OCI-LY1 (cell line): ENCODE measurements at regions not wholly inside any gene's neighbourhood (a gene's known extent, or its start where the extent isn't known, plus 50 kb on each side); places are given as distances from the start of the nearest gene placed in this dataset.

Experiments
- H2AFZ ChIP-seq: fragments of 200-600 bp; sonication (generic), shearing (Covaris generic); 2 replicates; pipeline ENCODE4 v1.6.0; 2014; ENCODE audit warnings: antibody characterized with exemption, mild to moderate bottlenecking, low read length
- H3F3A ChIP-seq: fragments of 200-600 bp; sonication (generic), shearing (Covaris generic); 2 replicates; pipeline ENCODE4 v1.6.0; 2014; ENCODE audit warnings: mild to moderate bottlenecking, antibody characterized with exemption, low read length, moderate library complexity; ENCODE audit not compliant: insufficient read depth
- H3K27ac ChIP-seq: fragments of 200-600 bp; sonication (generic); 2 replicates; pipeline ENCODE4 v1.5.1; 2014; ENCODE audit warnings: low read length, mixed run types, mild to moderate bottlenecking, low read depth; ENCODE audit not compliant: poor library complexity, severe bottlenecking
- H3K27me3 ChIP-seq: fragments of 200-600 bp; sonication (generic); 2 replicates; pipeline ENCODE4 v1.6.0; 2014; ENCODE audit warnings: antibody characterized with exemption, mild to moderate bottlenecking, low read length, moderate library complexity; ENCODE audit not compliant: insufficient read depth
- H3K36me3 ChIP-seq: fragments of 200-600 bp; sonication (generic); 2 replicates; pipeline ENCODE4 v1.6.1; 2014; ENCODE audit warnings: mild to moderate bottlenecking, antibody characterized with exemption, low read length, moderate library complexity, mixed read lengths; ENCODE audit not compliant: insufficient read depth
- H3K4me1 ChIP-seq: fragments of 200-600 bp; sonication (generic); 2 replicates; pipeline ENCODE4 v1.5.1; 2014; ENCODE audit warnings: mild to moderate bottlenecking, low read length, moderate library complexity; ENCODE audit not compliant: insufficient read depth, severe bottlenecking
- H3K4me2 ChIP-seq: fragments of 200-600 bp; sonication (generic), shearing (Covaris generic); 2 replicates; pipeline ENCODE4 v1.6.1; 2014; ENCODE audit warnings: low read length
- H3K4me3 ChIP-seq: fragments of 200-600 bp; sonication (generic); 2 replicates; pipeline ENCODE4 v1.5.1; 2014; ENCODE audit warnings: low read length, low read depth, mild to moderate bottlenecking, mixed read lengths; ENCODE audit not compliant: poor library complexity, severe bottlenecking
- H3K79me2 ChIP-seq: fragments of 200-600 bp; shearing (Covaris generic); 2 replicates; pipeline ENCODE4 v1.6.1; 2016; ENCODE audit warnings: mixed run types, low read length, mixed read lengths; ENCODE audit not compliant: insufficient read depth
- H3K9ac ChIP-seq: fragments of 200-600 bp; sonication (generic), shearing (Covaris generic); 2 replicates; pipeline ENCODE4 v1.6.1; 2014; ENCODE audit warnings: mild to moderate bottlenecking, low read length, mixed read lengths
- H3K9me2 ChIP-seq: fragments of 200-600 bp; sonication (generic), shearing (Covaris generic); 2 replicates; pipeline ENCODE4 v1.6.1; 2014; ENCODE audit warnings: low read depth, mild to moderate bottlenecking, low read length, mixed read lengths
- H3K9me3 ChIP-seq: fragments of 200-600 bp; shearing (Covaris generic); 2 replicates; pipeline ENCODE4 v1.6.1; 2014; ENCODE audit warnings: low read length, mixed read lengths
- H4K20me1 ChIP-seq: fragments of 200-600 bp; sonication (generic), shearing (Covaris generic); 2 replicates; pipeline ENCODE4 v1.6.0; 2016; ENCODE audit warnings: mild to moderate bottlenecking, low read length; ENCODE audit not compliant: insufficient read depth
- EZH2 ChIP-seq: fragments of 200-600 bp; sonication (generic), shearing (Covaris generic); IDR thresholded peaks from 2 replicates; pipeline ENCODE4 v1.8.0; 2017; ENCODE audit warnings: borderline replicate concordance, mixed run types, mild to moderate bottlenecking, antibody characterized with exemption, low read length, moderate library complexity, mixed read lengths
- TF ChIP-seq, protein P1 (sequence below): fragments of 200-600 bp; sonication (generic), shearing (Covaris generic); IDR thresholded peaks from 2 replicates; pipeline ENCODE4 v1.5.1; 2017; ENCODE audit warnings: mild to moderate bottlenecking, antibody characterized with exemption, low read length, moderate library complexity, mixed read lengths

- H2AFZ ChIP-seq = no peak overlapping the region
These were observed 579.1 kb downstream of the SLC16A7 start for GRCh38 chr12:60174941-60175340.

GRCh38 chr12:60176891-60177290, 581.1 kb downstream of the SLC16A7 start:
- no peaks in the 10 kb centered on the region for H3K4me1 ChIP-seq
- H3K27me3 ChIP-seq = no peaks in the 10 kb centered on the region
- H3K27ac ChIP-seq = no peak overlapping the region
- H3K4me2 ChIP-seq = no peak overlapping the region
- TF ChIP-seq EZH2 = no peak
- TF ChIP-seq, protein P1, sequence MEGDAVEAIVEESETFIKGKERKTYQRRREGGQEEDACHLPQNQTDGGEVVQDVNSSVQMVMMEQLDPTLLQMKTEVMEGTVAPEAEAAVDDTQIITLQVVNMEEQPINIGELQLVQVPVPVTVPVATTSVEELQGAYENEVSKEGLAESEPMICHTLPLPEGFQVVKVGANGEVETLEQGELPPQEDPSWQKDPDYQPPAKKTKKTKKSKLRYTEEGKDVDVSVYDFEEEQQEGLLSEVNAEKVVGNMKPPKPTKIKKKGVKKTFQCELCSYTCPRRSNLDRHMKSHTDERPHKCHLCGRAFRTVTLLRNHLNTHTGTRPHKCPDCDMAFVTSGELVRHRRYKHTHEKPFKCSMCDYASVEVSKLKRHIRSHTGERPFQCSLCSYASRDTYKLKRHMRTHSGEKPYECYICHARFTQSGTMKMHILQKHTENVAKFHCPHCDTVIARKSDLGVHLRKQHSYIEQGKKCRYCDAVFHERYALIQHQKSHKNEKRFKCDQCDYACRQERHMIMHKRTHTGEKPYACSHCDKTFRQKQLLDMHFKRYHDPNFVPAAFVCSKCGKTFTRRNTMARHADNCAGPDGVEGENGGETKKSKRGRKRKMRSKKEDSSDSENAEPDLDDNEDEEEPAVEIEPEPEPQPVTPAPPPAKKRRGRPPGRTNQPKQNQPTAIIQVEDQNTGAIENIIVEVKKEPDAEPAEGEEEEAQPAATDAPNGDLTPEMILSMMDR = no peak
- H3F3A ChIP-seq = no peaks in the 10 kb centered on the region
- no peak overlapping the region for H3K4me3 ChIP-seq
- H3K9me2 ChIP-seq = no peaks in the 10 kb centered on the region
- no peaks in the 10 kb centered on the region for H3K36me3 ChIP-seq
- no peaks in the 10 kb centered on the region for H3K9me3 ChIP-seq
- no peak overlapping the region for H3K9ac ChIP-seq
- no peaks in the 10 kb centered on the region for H4K20me1 ChIP-seq
- H2AFZ ChIP-seq = no peak overlapping the region
- H3K79me2 ChIP-seq = no peaks in the 10 kb centered on the region

More at GRCh38 chr12:60174941-60175340, 579.1 kb downstream of the SLC16A7 start:
- no peak overlapping the region for H3K4me3 ChIP-seq
- no peak overlapping the region for H3K27ac ChIP-seq
- H3K36me3 ChIP-seq = no peaks in the 10 kb centered on the region
- H3K4me1 ChIP-seq = no peaks in the 10 kb centered on the region
- TF ChIP-seq, protein P1 = no peak
- no peak for TF ChIP-seq EZH2
- no peaks in the 10 kb centered on the region for H3K79me2 ChIP-seq
- no peak overlapping the region for H3K4me2 ChIP-seq
- H3F3A ChIP-seq = no peaks in the 10 kb centered on the region
- H3K27me3 ChIP-seq = no peaks in the 10 kb centered on the region
- H4K20me1 ChIP-seq = no peaks in the 10 kb centered on the region
- H3K9me2 ChIP-seq = no peaks in the 10 kb centered on the region
- H3K9me3 ChIP-seq = no peaks in the 10 kb centered on the region
- H3K9ac ChIP-seq = no peak overlapping the region

DNA sequence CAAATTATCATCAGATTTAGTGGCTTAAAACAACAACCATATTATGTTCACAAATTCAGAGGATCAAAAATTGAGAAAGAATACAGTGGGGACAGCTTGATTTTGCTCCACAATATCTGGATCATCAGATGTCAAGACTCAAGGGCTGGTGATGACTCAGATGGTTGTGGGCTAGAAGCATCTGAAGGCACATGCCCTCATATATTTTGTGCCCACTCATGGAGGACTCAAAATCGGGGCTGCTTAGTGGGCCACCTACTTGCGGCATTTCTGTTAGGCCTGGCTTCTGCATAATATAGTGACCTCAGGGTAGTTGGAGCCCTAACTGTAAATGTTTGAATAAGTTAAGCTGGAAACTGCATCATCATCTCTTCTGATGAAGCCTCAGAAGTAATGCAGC, 584.5 kb downstream of the SLC16A7 start:
- no peak overlapping the region for H2AFZ ChIP-seq
- no peaks in the 10 kb centered on the region for H3K27me3 ChIP-seq
- no peaks in the 10 kb centered on the region for H3K4me1 ChIP-seq
- no peaks in the 10 kb centered on the region for H3K9me2 ChIP-seq
- no peaks in the 10 kb centered on the region for H3K79me2 ChIP-seq
- H3K4me2 ChIP-seq = no peak overlapping the region
- TF ChIP-seq, protein P1 = no peak
- TF ChIP-seq EZH2 = no peak
- H3K27ac ChIP-seq = no peak overlapping the region
- H3K9me3 ChIP-seq = no peaks in the 10 kb centered on the region
- H3K4me3 ChIP-seq = no peak overlapping the region
- no peaks in the 10 kb centered on the region for H3K36me3 ChIP-seq
- H3K9ac ChIP-seq = no peak overlapping the region
- no peaks in the 10 kb centered on the region for H3F3A ChIP-seq
- no peaks in the 10 kb centered on the region for H4K20me1 ChIP-seq
